GM21619 (cell line): ENCODE measurements at regions not wholly inside any gene's neighbourhood (a gene's known extent, or its start where the extent isn't known, plus 50 kb on each side); places are given as distances from the start of the nearest gene placed in this dataset.
"Not testable (repeated sequence)": the region's sequence is repeated elsewhere in the genome, so short reads cannot be mapped to it uniquely, and the experiment has no call there.

Experiments
- ATAC-seq: cut with Tn5 transposase; IDR thresholded peaks from one replicate; pipeline ENCODE4 v1.9.1; 2021; ENCODE audit not compliant: unreplicated experiment

DNA sequence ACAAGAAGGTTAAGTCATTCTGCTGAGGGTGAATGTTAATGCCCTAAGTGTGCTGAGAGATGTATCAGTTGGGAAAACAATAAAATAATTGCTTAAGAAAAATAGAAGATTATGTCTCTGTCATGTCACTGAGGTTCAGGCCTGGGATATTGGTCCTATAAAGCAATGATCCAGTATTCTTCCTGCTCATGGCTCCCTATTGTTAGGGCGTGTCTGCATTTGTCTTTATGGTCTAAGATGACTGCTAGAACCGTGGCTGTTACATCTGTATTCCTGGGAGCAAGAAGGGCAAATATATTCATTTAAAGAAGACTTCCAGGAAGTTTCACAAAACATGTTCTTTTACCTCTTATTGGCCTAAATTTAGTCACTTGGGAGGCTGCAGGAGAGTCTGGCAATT, 125.0 kb downstream of the KCNE4 start:
- ATAC-seq = no peak

DNA sequence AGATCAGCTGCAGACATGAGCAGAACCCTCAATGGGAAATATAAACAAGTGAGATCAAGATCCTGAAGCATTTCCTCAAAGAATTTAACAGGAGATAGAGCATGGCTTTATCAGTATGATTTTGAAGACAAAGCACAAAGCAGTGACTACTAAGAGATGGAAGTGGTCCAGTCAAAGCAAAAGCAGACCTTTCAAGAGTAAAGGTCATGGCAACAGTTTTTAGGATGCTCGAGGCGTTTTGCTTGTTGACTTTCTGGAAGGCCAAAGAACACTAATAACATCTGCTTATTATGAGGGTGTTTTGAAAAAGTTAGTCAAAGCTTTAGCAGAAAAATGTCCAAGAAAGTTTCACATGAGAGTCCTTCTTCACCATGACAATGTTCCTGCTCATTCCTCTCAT, 128.5 kb downstream of the KCNE4 start:
- ATAC-seq = no peak

GRCh38 chr2:223181561-223181960, 129.6 kb downstream of the KCNE4 start:
- ATAC-seq = no peak

GRCh38 chr2:223182356-223182755, 130.4 kb downstream of the KCNE4 start:
- ATAC-seq = no peak

DNA sequence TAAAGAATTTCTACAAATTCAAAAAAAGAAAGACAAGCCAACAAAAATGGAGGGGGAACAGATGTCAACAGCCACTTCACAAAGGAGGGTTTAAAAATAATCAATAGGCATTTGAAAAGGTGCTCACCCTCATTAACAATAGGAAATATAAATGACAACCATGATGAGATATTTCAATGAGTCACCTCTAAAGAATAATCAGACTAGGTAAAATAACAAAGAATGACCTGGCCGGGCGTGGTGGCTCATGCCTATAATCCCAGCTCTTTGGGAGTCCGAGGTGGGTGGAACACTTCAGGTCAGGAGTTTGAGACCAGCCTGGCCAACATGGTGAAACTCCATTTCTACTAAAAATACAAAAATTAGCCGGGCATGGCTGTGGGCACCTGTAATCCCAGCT, 133.6 kb downstream of the KCNE4 start:
- no peak for ATAC-seq

DNA sequence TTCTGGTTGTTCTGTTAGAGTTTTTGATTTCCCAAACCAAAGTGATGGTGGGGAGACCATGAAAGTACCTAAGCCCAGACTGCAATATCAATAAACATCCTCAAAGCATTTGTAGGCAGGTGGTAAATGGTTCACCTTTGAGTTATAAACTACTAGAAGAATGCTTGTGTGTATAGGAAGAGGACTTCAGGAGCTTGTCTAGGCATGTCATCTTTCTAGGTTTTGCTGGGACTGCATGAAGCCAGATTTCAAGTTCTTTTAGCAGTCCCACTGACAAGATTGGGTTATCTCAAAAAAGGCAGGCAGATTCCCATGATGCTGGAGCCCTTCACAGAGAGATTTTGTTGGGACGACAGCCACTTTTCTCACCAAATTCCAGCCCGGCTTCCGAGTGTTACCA, 135.3 kb downstream of the KCNE4 start:
- ATAC-seq = no peak

- not testable (repeated sequence) for ATAC-seq
These were observed 138.7 kb downstream of the KCNE4 start for GRCh38 chr2:223190561-223191206.

DNA sequence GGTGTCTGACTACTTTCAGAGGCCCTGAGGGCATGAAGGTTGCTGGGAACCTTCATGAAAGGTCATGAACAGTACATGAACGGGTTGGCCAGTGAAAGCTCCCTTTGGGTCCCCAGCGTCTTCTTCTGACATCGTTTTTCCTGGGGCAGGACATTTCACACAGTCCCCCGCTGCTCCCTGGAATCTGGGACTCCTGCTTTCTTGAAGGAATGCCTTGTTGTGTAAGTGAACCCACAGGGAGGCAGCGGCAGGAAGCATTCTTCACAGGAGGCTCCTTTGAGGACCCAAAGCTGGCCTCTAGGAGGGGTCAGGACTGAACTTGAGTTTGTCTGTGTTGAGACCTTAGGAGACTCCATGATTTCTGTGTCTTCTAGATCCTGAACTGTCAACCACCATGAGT, 144.3 kb downstream of the KCNE4 start:
- no peak for ATAC-seq

DNA sequence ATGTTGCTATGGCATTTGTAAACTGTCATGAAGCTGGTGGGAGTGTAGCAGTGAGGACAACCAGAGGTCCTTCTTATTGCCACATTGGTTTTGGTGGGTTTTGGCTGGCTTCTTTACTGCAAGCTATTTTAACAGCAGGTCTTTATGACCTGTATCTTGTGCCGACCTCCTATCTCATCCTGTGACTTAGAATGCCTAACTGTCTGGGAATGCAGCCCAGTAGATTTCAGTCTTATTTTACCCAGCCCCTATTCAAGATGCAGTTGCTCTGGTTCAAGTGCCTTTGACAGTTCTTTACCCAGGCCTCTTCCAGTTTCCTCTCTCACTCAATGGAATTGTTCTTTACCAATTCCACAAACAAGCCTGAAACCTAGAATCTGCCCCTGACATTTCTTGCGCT, 145.1 kb downstream of the KCNE4 start:
- ATAC-seq = no peak

DNA sequence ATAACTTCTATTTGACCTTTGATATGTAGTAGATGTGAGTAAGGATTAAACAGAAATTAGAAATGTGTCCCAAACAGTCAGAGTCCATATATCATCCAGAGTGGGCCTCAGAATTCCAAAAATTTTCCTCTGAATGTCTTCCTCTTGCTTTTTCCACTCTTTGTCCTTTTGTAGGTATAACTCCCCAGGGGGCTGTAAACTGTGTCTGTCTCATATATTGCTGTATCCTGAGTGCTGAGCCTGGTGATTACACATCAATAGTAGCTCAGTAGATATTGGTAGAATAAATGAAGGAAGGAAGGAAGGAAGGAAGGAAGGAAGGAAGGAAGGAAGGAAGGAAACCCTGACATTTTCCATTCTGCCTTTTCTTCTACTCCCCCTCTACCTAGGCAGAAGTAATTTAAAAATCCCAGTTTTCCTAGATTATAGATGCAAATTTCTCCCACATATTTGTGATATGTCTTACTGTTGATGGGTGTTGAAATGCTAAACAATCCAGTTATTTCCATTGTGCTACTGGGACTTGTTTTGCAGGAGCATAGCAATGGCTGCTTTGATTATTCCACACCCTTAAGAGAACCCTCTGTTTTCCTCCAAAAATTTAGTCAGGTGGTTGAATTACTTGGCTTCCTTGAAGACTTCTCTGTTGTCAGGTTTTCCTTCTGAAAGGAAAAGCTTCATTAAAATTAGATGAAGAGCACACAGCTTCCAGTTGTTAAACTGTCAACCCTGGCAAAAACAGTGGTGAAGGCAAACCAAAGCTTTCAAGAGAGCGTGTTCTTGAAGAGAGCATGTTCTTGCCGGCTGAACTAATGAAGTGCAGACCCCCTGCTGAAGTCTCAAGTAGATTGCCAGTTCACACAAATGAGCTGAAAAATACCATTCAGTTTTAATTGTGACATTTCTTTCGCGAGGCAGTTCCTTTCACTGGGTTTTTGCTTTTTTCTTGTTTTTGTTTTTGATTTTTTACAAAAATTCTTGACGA, 147.8 kb downstream of the KCNE4 start:
- no peak for ATAC-seq

DNA sequence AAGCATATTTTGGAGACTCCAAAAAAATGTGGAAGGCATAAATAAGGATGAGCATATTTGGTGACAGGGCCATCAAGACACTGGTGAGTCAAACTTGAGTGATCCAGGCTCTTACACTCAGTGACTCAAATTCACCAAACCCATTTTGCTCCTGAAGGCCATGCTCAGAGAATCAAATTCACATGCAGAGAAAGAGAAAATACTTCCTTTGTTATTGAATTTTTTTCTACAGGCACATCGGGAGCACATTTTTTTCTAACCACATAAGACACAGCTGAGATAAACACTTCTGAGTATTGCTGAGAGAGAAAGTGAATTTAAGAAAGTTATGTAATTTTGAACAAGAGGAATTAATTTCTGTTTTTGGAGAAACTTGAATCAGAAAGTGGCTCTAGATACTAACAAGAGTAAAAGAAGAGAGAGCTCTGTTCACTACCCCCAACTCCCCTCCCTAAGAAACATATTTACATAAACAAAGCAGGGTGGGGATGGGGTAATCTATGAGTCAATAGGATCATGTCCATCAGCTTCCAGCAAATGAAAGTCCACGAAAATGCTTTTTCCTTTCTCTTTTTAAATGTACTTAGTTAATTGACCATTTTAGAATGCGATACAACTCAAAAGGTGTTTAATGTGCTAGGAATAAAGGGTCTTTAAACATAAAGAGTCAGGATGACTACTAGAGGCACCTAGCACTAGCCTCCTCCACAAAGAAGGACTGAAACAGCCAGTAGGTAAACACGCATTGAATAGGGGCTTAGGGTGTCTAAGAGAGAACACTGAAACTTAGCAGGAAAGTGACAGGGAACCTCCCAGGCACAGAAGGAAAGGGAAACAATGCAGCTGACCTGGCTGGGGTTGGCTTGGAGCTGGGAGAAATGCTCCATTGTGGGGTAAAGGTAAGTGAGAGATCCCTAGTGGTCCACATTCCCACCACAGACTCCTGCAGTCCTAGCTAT, 152.3 kb downstream of the KCNE4 start:
- ATAC-seq = no peak

GRCh38 chr2:223210489-223210888, 158.5 kb downstream of the KCNE4 start:
- ATAC-seq = no peak

- no peak for ATAC-seq
These were observed 162.6 kb downstream of the KCNE4 start for GRCh38 chr2:223214394-223215253.

- no peak for ATAC-seq
These were observed 163.2 kb downstream of the KCNE4 start for GRCh38 chr2:223215254-223215516.

DNA sequence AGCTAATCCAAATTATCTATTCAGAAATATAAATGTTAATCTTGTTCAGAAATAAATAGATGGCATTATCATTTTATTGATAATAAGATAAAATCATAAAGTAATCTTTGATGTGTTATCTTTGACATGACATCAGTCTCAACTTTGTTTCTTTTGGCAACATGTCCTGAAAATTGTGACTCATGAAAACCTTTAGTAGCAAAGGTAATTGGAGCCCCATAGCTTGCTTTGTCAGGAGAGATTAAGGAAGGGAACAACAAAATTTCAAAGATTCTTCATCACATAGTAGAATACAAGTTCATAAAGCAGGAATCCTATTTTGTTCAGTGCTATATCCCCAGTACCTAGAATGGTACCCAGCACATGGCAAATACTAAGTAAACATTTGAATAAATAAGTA, 165.4 kb downstream of the KCNE4 start:
- ATAC-seq = no peak

- no peak for ATAC-seq
These were observed 166.7 kb downstream of the KCNE4 start for GRCh38 chr2:223218587-223219178.

- no peak for ATAC-seq
These were observed 168.1 kb downstream of the KCNE4 start for GRCh38 chr2:223219872-223220657.

GRCh38 chr2:223220658-223220925, 168.6 kb downstream of the KCNE4 start:
- ATAC-seq = no peak

- ATAC-seq = no peak
These were observed 169.3 kb downstream of the KCNE4 start for GRCh38 chr2:223221139-223221835.
